ENCODE measurements at regions not wholly inside any gene's neighbourhood (a gene's known extent, or its start where the extent isn't known, plus 50 kb on each side); places are given as distances from the start of the nearest gene placed in this dataset.
"Not testable (repeated sequence)": the region's sequence is repeated elsewhere in the genome, so short reads cannot be mapped to it uniquely, and the experiment has no call there.

GRCh38 chr4:117916728-117917127 lies 117.6 kb upstream of the NDST3 start:
- no peak for TF ChIP-seq CTCF (IDR thresholded peaks at IDR 0.05; ENCODE audit: insufficient read depth, low read length, severe bottlenecking)
- FAIRE-seq (no peak), DNase-seq (ENCODE audit: low read depth) (no peak)
- Histone ChIP-seq H3K27me3 (ENCODE audit: control insufficient read depth, insufficient read depth, low read length) (no peaks in the 10 kb centered on the region), H3K36me3 (ENCODE audit: control insufficient read depth, insufficient read depth, low read length) (no peaks in the 10 kb centered on the region), H3K4me3 (ENCODE audit: low read depth, low read length) (no peak overlapping the region)

GRCh38 chr4:117922311-117922710 lies 112.0 kb upstream of the NDST3 start:
- not testable (repeated sequence) for FAIRE-seq; DNase-seq (ENCODE audit: low read depth); H3K4me3 ChIP-seq (ENCODE audit: low read depth, low read length); H3K36me3 ChIP-seq (ENCODE audit: control insufficient read depth, insufficient read depth, low read length); H3K27me3 ChIP-seq (ENCODE audit: control insufficient read depth, insufficient read depth, low read length)

GRCh38 chr4:117927823-117928222 lies 106.5 kb upstream of the NDST3 start:
- not testable (repeated sequence) for H3K36me3 ChIP-seq (ENCODE audit: control insufficient read depth, insufficient read depth, low read length); FAIRE-seq; H3K4me3 ChIP-seq (ENCODE audit: low read depth, low read length); H3K27me3 ChIP-seq (ENCODE audit: control insufficient read depth, insufficient read depth, low read length); DNase-seq (ENCODE audit: low read depth)

DNA sequence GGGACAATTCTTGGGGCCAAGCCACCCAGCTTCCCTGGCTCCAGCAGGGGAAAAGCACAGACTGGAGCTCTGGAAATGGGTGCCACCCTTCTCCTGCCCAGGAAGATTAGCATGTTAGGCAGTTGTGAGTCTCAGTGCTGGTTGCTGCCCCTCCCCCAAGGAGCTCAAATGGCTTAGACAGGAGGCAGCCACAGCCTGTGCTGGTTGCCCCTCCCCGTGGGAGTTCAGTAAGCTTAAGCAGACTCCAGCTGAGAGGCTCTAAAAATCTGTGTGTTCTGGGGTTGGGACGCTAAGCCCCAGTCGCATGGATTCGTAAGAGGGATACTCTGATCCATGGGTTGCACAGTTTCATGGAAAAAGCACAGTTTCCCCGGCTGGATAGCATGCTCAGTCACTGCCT lies 92.7 kb upstream of the NDST3 start:
- no peak for DNase-seq (ENCODE audit: low read depth)
- Histone ChIP-seq H3K4me3 (ENCODE audit: low read depth, low read length) (no peak overlapping the region), H3K36me3 (ENCODE audit: control insufficient read depth, insufficient read depth, low read length) (no peaks in the 10 kb centered on the region), H3K27me3 (ENCODE audit: control insufficient read depth, insufficient read depth, low read length) (no peaks in the 10 kb centered on the region)
- no peak for TF ChIP-seq CTCF (IDR thresholded peaks at IDR 0.05; ENCODE audit: insufficient read depth, low read length, severe bottlenecking)
- no peak for FAIRE-seq

- DNase-seq (ENCODE audit: low read depth), result no peak
- Histone ChIP-seq H3K27me3 (ENCODE audit: control insufficient read depth, insufficient read depth, low read length) (no peaks in the 10 kb centered on the region), H3K4me3 (ENCODE audit: low read depth, low read length) (no peak overlapping the region), H3K36me3 (ENCODE audit: control insufficient read depth, insufficient read depth, low read length) (no peaks in the 10 kb centered on the region)
- no peak for TF ChIP-seq CTCF (IDR thresholded peaks at IDR 0.05; ENCODE audit: insufficient read depth, low read length, severe bottlenecking)
- FAIRE-seq, result no peak
These were observed 84.7 kb upstream of the NDST3 start for GRCh38 chr4:117949621-117950020.

DNA sequence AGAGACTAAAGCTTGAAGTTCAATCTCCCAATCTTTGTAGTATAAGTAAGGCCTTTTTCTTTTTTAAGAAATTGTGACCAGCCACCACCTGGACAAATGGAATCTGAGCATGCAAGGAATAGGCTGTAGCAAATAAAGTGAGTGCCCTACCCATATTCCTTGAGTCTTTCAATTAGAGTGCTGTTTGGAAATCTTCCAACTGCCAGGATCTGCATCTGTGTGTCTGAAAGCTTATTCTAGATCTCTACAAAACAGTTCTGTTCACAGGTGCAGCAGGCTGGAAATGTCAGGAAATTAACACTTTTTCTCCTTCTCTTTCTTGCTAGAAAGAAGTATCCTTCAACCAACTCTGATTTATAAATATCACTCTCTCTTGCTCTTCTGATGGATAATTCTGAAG lies 76.7 kb upstream of the NDST3 start:
- FAIRE-seq, result no peak
- no peak for TF ChIP-seq CTCF (IDR thresholded peaks at IDR 0.05; ENCODE audit: insufficient read depth, low read length, severe bottlenecking)
- no peaks in the 10 kb centered on the region for H3K36me3 ChIP-seq (ENCODE audit: control insufficient read depth, insufficient read depth, low read length)
- H3K27me3 ChIP-seq (ENCODE audit: control insufficient read depth, insufficient read depth, low read length), result no peaks in the 10 kb centered on the region
- DNase-seq (ENCODE audit: low read depth), result no peak
- no peak overlapping the region for H3K4me3 ChIP-seq (ENCODE audit: low read depth, low read length)

DNA sequence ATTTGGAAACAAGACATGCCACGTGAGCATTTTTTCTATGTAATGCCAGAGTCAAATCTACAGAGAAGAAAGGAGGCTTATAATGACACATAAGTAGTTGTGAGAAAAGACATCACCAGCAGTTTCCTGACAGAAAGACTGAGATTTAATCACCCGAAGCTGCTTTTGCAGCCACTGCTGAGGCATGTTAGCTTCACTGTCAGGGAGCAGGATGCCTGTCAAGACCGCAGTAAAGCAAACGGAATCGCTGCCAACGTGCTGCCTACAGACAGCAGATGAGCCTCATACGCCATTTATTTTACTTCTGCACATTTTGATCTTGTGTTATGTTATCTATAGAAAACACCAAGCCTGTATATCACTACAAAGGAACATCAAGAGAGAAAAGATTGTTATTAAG lies 68.7 kb upstream of the NDST3 start:
- FAIRE-seq, result no peak
- Histone ChIP-seq H3K4me3 (ENCODE audit: low read depth, low read length) (no peak overlapping the region), H3K36me3 (ENCODE audit: control insufficient read depth, insufficient read depth, low read length) (no peaks in the 10 kb centered on the region), H3K27me3 (ENCODE audit: control insufficient read depth, insufficient read depth, low read length) (no peaks in the 10 kb centered on the region)
- no peak for DNase-seq (ENCODE audit: low read depth)
- TF ChIP-seq CTCF (IDR thresholded peaks at IDR 0.05; ENCODE audit: insufficient read depth, low read length, severe bottlenecking), result no peak

Measured in bronchial epithelial cell (primary cell).